Endometrium (tissue), 2 donors: ENCODE measurements at regions not wholly inside any gene's neighbourhood (a gene's known extent, or its start where the extent isn't known, plus 50 kb on each side); places are given as distances from the start of the nearest gene placed in this dataset.

Experiments used
- FAIRE-seq: peaks from 2 replicates; lab custom pipeline; 2012; peaks lifted over from hg19 to GRCh38; lab: Jason Lieb, UNC
- donor health status: control.
- donor health status: control.

DNA sequence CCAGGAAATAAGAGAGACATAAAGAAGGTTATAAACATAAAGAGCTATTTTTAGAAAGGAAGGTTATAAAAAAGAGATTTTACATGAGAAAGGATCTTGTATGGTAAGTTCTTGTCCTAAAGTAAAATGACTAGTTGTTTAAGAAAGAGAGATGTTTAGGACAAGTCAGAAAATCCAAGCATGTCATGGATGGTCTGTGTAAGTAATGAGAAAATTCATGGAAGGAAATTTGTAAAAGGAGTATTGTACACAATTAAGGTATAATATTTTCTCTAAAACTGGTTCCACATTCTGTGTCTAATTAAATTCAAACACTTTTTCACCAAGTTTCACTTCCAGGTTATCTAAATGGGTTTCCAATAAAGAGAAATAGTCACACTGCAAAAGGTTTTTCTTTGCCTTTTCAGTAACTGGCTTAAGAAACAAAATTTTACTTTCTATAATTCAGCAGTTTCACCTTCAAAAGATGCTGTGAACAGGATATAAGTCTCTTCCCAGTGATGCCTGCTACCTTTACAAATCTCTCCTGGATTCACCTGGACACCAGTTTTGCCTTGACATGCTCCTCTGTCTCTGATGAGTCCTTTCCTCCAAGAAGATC lies 455.7 kb downstream of the ZIC1 start:
- no peak for FAIRE-seq

DNA sequence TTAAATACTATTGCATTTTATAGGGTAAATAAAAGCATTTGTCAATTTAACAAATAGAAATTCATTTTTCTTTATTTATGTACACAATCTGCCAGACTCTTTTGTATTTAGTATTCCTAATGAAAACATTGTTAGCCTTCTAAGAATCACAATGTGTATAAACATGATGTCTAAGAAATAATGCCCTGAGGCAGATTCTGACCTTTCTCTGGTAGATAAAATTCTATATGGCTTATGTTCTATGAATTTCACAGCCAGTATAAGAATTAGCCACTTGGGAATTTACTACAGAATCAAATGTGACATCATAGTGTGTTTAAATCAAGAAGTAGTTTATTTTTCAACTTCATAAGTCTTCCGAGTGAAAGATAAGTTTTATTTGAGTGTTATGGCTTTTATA lies 457.4 kb downstream of the ZIC1 start:
- FAIRE-seq: no peak

DNA sequence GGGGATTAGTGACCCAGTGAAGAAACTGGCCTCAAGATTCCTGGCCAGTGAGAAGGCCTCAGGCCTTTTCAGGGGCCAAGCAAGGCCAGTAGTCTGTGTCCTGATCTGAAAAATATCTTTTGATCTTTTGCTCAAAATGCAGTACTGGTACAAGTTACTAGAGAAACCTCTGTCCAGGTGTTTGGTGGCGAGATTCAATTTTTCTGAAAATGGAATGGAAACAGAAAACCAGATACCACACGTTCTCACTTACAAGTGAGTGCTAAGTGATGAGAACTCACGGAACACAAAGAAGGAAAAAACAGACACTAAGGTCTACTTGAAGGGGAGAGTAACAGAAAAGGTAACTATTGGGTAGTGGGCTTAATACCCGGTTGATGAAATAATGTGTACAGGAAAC lies 463.4 kb downstream of the ZIC1 start:
- no peak for FAIRE-seq

DNA sequence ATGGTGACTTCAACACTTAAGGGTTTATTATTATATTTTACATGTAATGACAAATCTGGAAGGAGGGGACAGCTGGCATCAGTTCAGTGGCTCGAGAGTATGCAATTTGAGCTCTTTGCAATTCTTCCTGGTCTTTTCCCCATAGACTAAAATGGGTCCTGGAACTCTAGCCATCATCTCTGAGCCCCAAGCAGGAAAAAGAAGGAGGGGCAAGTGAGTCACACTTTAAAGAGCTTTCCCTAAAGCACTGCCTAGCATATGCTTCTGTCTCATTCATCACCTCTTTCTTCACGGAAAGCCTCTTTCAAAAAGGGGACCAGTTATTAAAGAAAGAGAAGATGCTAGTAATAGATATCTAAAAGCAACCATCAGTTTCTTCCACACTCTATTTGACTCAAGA lies 466.3 kb downstream of the ZIC1 start:
- FAIRE-seq: no peak

DNA sequence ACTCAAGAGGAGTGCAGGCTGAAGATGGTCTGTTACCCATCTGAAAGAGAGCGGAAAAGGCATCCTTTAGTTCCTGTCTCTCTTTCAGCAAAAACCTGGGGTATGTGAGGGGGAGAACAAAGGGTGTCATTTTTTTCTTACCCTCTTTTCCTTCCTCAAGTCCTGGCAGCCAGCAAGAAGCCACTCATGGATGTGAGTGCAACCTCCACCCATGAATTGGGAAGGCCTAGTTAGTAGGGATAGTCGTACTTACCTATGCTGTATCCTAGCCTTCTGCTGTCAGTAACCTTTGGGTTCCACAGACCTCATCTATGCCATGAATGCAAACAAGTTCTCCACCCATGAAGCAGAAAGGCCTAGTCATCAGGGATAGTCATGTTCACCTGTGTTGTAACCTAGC lies 472.8 kb downstream of the ZIC1 start:
- FAIRE-seq: no peak

DNA sequence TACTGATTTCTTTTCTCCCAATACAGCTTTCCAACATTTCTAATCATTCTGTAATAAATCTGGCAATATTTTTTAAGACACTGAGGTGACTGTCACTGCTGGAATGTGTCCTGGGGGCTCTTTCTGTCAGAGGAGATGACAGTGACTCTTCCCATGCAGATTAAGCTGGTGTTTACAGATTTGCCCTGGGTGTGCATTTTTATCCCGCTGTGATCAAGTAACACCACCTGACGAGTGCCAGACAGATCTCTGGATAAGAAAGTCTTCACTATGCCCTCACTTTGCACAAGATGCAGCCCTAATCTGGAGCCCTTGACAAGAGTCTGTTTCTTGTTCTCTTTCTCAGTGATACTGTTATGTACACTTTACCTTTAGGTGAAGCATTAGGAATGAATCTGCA lies 477.7 kb downstream of the ZIC1 start:
- no peak for FAIRE-seq

DNA sequence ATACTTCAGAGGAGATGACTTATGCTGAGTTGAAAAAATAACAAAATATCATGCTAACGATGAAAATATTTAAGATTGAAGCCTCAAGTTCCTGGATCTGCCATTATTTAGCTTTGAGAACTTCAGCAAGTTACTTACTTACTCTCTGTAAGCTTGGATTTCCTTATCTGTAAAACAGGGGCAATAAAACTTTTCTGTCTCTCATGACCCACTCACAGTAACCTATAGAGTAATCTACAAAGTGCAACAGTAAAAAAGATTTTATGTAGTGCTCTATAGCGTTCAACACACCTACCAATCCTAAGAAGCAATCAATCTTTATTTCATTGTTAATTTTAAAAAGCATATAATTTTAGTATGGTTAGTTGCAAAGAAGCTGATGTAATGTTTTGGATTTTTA lies 478.6 kb downstream of the ZIC1 start:
- FAIRE-seq: no peak

DNA sequence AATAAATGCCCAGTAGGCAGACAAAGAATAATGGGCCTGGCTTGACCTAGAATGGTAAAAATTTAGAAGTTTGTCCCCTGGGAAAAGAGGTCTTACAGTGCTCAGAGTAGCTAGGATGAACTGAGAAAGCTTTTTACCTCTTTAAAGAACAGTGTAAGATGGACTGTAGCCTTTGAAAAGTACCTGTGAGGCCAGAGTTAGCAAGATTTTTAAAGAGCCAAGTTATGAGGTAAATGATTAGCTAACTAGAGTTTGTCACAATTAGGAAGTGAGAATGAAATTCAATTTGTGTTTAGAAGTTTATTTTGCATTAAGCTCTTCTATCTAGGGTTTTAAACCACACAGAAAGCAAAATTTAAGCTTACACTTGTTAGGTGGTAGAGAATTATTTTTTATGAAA lies 480.9 kb downstream of the ZIC1 start:
- no peak for FAIRE-seq

DNA sequence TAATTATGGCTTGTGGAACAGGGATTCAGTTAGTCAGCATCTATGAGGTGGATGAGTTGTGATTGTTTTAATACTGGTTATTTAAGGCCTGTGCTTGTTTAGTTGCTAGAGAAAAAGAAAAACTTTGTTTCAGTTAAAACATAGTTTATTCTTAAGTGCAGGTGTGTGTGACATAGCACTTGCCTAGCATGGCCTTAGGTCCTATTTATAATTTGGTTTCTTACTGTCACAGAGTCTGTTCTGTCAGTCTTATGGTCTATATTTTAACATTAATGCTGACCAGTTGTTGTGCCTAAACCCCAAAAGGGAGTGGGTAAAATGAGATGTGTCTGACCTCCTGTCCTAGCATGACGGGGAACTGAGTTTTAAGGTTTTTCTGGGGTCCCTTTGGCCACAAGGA lies 486.3 kb downstream of the ZIC1 start:
- no peak for FAIRE-seq

DNA sequence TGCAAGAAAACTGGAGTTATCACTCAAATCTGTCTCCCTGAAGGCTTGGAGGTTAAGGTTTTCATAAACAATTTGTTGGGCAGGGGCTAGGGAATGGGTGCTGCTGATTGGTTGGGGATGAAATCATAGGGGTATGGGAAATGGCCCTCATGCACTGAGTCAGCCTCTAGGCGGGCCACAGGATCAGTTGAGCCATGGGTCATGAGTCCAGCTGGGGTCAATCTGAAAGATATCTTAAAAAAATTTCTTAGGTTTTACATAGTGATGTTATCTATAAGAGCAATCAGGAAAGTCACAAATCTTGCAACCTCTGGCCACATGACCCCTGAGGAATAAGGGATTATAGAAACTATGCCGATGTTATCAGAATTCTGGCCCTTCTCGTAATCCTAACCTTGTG lies 491.7 kb downstream of the ZIC1 start:
- no peak for FAIRE-seq

DNA sequence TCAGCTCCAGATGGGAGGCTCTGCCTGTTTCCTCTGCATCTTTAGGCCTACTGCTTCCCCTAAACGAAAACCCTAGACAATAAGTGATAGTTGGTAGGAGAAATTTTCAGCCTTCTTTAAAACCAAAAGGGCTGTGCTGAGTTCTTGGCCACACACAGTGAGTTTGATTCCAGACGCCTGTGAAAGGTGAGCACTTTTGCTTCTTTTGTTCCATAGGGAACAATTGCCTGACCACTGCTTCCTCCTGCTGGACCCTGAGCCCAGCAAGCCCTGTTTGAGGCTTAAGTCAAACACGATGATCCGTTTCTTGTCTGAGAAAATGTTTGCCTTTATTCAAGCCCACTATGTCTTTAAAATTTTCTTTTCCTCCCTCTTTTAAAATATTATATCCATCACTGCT lies 493.9 kb downstream of the ZIC1 start:
- no peak for FAIRE-seq

DNA sequence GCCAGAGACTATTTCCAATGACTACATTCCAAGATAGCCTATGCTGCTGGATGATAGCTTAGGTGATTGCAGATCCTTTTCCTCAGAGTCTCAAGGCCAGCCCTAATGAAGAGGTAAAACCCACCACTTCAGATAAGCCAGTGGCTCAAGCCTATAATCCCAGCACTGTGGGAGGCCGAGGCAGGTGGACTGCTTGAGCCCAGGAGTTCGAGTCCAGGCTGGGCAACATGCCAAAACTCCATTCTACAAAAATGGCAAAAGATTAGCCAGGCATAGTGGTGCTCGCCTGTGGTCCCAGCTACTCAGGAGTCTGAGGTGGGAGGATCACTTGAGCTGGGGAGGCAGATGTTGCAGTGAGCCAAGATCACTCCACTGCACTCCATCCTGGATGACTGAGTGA lies 495.3 kb downstream of the ZIC1 start:
- no peak for FAIRE-seq

DNA sequence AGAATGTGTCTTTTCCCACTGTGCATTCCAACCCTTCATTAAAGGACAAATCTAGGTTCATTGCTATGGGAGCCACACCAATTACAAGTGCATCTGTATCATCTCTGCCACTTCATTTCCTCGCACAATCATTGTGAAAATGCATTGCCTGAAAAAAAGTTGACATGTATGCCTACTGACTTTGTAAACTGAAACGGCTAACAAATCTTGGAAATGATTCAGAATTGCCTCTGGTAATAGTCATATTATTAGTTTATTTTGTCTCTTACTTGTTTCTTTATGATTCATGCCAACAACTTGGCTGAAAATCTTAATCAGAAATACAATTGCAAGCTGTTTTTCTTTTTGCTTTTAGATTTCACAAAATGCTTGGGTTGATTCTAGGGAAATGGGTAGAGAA lies 497.1 kb downstream of the ZIC1 start:
- no peak for FAIRE-seq

DNA sequence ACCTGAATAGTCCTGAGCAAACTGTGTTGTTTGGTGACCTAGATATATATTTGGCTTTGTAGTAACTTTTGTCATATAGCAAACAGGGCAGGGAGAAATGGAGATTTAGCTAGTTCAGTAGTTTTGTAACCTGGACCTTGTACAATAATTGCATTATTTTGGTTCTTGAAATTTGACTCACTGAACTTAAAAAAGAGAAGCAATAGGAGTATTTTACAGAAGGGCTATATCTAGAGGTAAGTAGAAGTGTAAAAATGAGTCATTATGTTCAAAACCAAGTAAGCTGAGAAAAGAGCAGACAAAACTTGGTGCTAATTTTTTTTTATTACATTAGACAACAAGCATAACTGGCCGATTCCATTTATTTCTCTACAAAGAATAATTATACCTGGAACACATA lies 505.4 kb downstream of the ZIC1 start:
- no peak for FAIRE-seq

DNA sequence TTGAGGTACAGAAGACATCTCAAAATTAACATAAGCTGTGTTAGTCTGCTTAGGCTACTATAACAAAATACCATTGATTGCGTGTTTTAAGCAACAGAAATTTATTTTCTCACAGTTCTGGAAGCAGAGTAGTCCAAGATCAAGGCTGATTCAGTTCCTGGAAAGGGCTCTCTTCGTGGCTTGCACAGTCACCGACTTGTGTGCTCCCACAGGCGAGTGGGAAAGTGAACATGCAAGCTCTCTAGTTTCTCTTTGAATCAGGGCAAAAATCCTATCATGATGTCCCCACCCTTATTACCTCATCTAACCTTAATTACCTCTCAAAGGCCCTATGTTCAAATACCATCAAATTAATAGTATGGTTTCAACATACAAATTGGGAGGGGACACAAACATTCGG lies 505.9 kb downstream of the ZIC1 start:
- FAIRE-seq: no peak

DNA sequence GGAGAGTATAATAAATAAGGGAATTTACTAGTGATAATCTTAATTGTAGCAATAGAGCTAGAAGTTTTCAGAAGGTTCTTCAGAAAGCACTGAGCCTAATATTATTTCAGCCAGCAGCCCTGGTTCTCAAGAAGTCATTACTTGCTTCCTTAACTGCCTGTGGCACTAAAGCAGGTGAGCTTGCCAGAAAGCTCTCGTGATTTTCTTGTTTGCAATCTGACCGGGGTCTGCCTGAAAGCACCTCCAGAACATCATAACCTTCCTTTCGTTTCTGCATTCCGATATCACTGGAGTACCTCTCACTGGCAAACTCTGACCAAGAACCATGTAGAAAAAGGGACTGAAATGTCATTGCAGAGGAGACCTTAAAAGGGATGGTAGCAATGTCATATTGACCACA lies 510.3 kb downstream of the ZIC1 start:
- FAIRE-seq: no peak

DNA sequence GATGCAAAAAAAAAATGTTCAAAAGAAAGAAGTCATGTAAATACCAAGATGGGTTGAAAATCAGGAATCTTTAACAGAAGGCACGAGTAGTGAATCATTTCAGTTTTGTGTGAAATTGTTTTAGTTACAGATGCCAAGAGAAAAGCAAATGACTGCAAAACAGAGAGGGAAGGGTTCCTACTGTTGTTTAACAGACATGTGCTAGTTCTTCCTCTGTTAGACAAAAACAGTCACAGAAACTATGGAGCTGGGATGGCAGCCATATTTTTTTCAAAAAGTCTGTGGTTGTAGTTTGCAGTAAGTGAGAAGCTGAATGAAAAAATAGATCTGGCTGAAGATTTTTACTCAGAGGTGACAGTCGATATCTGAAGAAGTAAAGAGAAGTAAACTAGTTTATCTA lies 511.9 kb downstream of the ZIC1 start:
- no peak for FAIRE-seq

DNA sequence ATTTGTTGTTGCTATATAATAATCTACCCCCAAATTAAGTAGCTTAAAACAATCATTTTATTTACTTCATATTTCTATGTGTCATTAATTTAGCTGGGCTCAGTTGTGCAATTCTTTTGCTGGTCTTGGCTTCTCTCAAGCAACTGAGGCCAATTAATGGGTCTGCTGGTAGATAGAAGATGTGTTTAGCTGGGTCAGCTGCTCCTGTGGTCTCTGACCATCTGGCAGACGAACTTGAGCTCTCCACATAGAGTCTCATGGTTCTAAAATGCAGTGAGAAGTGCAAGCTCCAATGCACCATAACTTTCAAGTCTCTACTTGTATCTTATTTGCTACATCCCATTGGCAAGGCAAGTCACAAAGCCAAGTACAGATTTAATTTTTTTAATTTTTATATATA lies 515.6 kb downstream of the ZIC1 start:
- FAIRE-seq: no peak

DNA sequence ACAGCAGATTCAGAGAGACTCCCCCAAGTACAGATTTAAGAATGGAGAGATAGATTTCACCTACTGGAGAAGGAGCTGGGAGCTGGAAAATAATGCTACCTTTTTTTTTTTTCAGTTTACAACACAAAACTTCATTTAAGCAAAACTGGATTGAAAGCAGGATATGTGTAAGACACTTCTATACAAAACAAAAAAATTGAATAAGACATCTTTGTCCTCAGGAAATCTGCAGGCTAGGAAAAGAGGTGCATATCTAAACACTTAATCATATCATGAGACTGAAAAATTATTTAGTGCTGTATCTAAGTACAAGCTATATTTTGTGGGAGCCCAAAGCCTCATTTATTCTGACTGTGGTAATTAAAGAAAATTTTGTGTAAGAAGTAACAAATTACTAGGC lies 516.1 kb downstream of the ZIC1 start:
- no peak for FAIRE-seq

DNA sequence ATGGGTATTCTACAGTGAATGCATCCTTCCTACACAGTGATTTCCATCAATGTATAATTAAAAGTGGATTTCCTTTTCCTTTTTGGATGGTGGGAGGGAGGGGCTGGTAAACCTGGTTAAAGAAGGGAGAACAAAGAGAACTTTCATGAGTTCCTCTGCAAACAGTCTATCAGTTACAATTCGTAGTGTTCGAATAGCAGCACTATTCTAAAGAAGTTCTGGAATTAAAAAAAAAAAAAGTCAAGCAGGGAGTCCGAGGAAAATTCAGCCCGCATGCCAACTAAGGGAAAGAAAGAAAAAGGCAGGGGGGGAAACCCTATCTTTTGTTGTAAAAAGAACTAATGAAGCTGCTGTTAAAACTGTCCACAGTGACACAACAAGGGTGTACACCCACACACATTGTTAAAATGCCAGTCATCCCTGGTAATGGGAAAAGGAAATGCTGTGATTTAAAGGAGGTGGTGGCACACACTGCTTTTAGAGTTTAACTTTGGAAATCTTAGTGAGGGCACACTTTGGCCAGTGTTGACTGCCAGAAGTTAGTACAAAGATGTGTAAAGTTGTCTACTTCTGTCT lies 521.2 kb downstream of the ZIC1 start:
- no peak for FAIRE-seq

DNA sequence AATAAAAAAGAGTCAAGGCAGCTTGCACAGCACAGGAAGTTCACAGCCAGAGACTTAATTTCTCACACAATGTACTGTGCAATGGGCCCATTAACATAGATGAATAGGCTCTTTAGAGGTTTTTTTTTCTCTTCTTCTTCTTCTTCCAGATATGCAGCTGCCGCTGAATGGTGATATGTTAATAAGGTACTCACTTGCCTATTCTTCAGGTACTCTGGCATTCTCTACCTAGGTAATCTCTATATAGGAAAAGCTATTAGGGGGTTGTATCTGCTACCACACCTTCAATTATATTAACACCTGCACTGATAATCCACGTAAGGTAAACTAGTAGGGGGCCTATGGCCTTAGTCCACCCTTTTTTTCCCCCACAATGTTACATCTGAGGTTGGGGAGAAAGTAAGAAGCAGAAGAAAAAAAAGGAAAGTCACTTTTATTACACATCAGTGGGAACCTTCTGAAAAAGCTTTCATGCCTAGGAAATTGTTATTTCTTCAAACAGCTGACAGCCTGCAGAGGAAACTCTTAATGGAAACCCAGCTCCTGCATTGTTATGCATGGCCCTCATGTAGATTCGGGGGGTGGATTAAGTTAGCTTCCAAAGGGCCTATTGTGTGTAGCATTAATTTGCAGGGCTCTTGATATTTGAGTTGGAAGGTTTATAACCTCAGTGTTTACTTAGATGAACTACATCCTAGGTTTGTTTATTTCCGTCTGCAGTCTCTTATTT lies 525.5 kb downstream of the ZIC1 start:
- FAIRE-seq: no peak

DNA sequence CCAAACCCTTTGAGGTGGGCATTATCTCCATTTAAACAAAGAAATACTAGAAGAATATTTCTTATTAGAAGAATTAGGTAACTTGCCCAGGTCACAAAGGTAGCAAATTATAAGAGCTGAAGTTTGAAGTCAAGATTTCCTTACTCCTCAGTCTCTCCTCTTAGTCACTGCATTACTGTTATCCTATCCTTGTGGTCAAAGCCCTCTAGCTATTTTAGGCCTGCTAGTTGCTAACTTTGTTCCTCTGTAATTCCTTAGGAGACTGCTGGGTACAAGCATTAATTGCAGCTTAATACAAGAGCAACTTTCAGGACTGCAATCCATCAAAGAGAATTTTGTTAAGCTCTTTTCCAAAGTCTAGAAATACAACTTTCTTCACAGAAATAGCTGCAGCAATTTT lies 528.2 kb downstream of the ZIC1 start:
- FAIRE-seq: no peak

DNA sequence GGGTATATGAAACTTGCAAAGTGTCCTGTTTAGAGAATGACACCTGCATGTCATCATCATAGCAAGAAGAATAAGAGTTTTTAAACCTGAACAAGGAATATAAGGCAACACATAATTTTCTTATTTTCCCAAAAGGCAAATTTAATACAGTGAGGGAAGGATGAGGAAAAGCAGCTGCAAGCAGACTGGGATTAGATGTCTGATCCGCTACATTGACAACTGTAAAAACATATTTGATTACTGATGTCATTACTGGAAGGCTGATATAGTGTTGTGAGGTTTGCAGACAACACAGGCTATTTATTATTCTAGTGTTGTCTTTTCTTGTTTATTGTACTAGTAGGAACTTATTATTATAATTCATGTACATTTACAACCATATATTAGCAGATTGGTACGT lies 528.7 kb downstream of the ZIC1 start:
- FAIRE-seq: no peak

DNA sequence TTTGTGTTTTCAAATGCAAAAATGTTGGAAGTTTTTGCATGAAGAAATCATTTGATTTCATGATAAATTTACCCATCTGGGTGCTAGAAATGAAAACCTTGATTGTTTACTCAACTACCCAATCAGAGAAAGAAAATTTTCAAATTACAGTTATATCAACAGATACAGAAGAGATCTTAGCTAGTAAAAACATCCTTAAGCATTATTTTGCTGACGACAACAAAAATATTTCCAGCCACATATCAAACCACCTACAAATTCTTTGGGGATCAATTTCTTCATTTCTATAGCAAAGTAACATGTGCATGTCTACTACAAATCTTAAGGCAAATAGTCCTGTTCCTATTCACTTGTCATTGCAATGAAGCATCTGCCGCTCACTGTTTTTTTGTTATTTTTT lies 530.3 kb downstream of the ZIC1 start:
- FAIRE-seq: no peak
